HCT116 (cell line): ENCODE measurements at regions not wholly inside any gene's neighbourhood (a gene's known extent, or its start where the extent isn't known, plus 50 kb on each side); places are given as distances from the start of the nearest gene placed in this dataset.

ENCODE experiments used
- ATAC-seq: fragments of 200-7000 bp; cut with Tn5 transposase; 2 replicates; pipeline ENCODE4 v1.9.1; 2020; ENCODE audit warnings: mild to moderate bottlenecking, moderate library complexity
- BruUV-seq: library from RNA; stranded (reverse); fragments of 400-500 nt; replicated peaks from 2 replicates; lab custom pipeline; 2021; lab: Mats Ljungman, UMichigan
- CTCF ChIA-PET: fragments of 300-600 bp; sonication (Branson Sonifier 250); formaldehyde crosslinking; loops from one replicate; lab custom pipeline; 2021; ENCODE audit warnings: antibody characterized with exemption; lab: Charles Lee
- POLR2A ChIA-PET: fragments of 300-600, 350-600 bp; sonication (Branson Sonifier 250); formaldehyde crosslinking; loops from one replicate; lab custom pipeline; 2021; ENCODE audit warnings: antibody characterized with exemption; lab: Charles Lee
- RAD21 ChIA-PET, 2 experiments: fragments of 300-600 bp; sonication (Branson Sonifier 250); formaldehyde crosslinking; loops; one replicate each; lab custom pipeline; 2023; ENCODE audit warnings: low total read pairs in 2 of 2; ENCODE audit not compliant: uncharacterized antibody in 2 of 2, unreplicated experiment in 2 of 2, low non-redundant PET in 1 of 2; lab: Charles Lee
- DNase-seq: peaks from one replicate; pipeline ENCODE4 v3.0.0-alpha.2; 2010; ENCODE audit warnings: low read depth, low spot score
- H2AFZ ChIP-seq: fragments of 200-600 bp; shearing (Covaris generic), sonication (generic); 2 replicates; pipeline ENCODE4 v1.6.1; 2017; ENCODE audit warnings: low read depth, mixed run types, mixed read lengths, antibody characterized with exemption, low read length; ENCODE audit not compliant: poor library complexity, severe bottlenecking
- H3K27ac ChIP-seq: 2 replicates; pipeline ENCODE4 v1.5.1; 2012; ENCODE audit warnings: low read depth, low read length
- H3K27me3 ChIP-seq: fragments of 200-600 bp; sonication (generic); 2 replicates; pipeline ENCODE4 v1.6.1; 2016; ENCODE audit warnings: mixed run types, low read length, mixed read lengths; ENCODE audit not compliant: insufficient read depth
- H3K36me3 ChIP-seq, 2 experiments: fragments of 200-500 bp in 1 of 2; fragments of 200-600 bp in 1 of 2; sonication (Bioruptor generic) in 1 of 2; sonication (generic) in 1 of 2; 2 replicates each; pipeline versions ENCODE4 v1.5.1 to v1.6.1; 2014 to 2016; ENCODE audit warnings: low read length in 2 of 2, inconsistent platforms in 1 of 2, mixed read lengths in 1 of 2, mixed run types in 1 of 2; ENCODE audit not compliant: insufficient read depth in 2 of 2, control insufficient read depth in 1 of 2
- H3K4me1 ChIP-seq, 2 experiments: fragments of 200-600 bp in 1 of 2; sonication (generic) in 1 of 2; 2 replicates each; pipeline versions ENCODE4 v1.5.1 to v1.6.1; 2012 to 2017; ENCODE audit warnings: low read length in 2 of 2, inconsistent platforms in 1 of 2, mild to moderate bottlenecking in 1 of 2, mixed read lengths in 1 of 2, mixed run types in 1 of 2, moderate library complexity in 1 of 2; ENCODE audit not compliant: insufficient read depth in 2 of 2, control insufficient read depth in 1 of 2
- H3K4me2 ChIP-seq: fragments of 200-600 bp; sonication (generic); 2 replicates; pipeline ENCODE4 v1.6.1; 2017; ENCODE audit warnings: mixed run types, low read length, mixed read lengths
- H3K4me3 ChIP-seq, 2 experiments: fragments of 200-600 bp in 1 of 2; sonication (generic) in 1 of 2; replicated peaks in 1 of 2; 2 replicates each; pipeline ENCODE4 v1.5.1; 2011 to 2016; ENCODE audit warnings: low read length in 2 of 2, control low read depth in 1 of 2, low read depth in 1 of 2, mild to moderate bottlenecking in 1 of 2, mixed read lengths in 1 of 2, mixed run types in 1 of 2
- H3K79me2 ChIP-seq: fragments of 200-600 bp; sonication (generic); 2 replicates; pipeline ENCODE4 v1.6.1; 2017; ENCODE audit warnings: mild to moderate bottlenecking, mixed run types, low read length, moderate library complexity, mixed read lengths; ENCODE audit not compliant: insufficient read depth
- H3K9ac ChIP-seq: fragments of 200-600 bp; sonication (generic); 2 replicates; pipeline ENCODE4 v1.6.1; 2016; ENCODE audit warnings: low read length, mixed read lengths
- H3K9me2 ChIP-seq: fragments of 200-600 bp; sonication (generic), shearing (Covaris generic); 2 replicates; pipeline ENCODE4 v1.6.1; 2017; ENCODE audit warnings: mixed run types, mild to moderate bottlenecking, moderate library complexity; ENCODE audit not compliant: insufficient read depth
- H3K9me3 ChIP-seq, 2 experiments: fragments of 200-500 bp in 1 of 2; fragments of 200-600 bp in 1 of 2; sonication (Bioruptor generic) in 1 of 2; sonication (generic) in 1 of 2; 2 replicates each; pipeline ENCODE4 v1.6.1; 2014 to 2017; ENCODE audit warnings: low read length in 2 of 2, mixed read lengths in 2 of 2, inconsistent platforms in 1 of 2, low read depth in 1 of 2, mild to moderate bottlenecking in 1 of 2, mixed run types in 1 of 2, moderate library complexity in 1 of 2; ENCODE audit not compliant: control insufficient read depth in 1 of 2, insufficient read depth in 1 of 2
- H4K20me1 ChIP-seq: fragments of 200-600 bp; sonication (generic), shearing (Covaris generic); 2 replicates; pipeline ENCODE4 v1.6.1; 2017; ENCODE audit warnings: mixed run types, mild to moderate bottlenecking, moderate library complexity; ENCODE audit not compliant: insufficient read depth
- CBX3 ChIP-seq: IDR thresholded peaks from 2 replicates; pipeline ENCODE4 v1.6.1; 2012; ENCODE audit warnings: low read depth
- CEBPB ChIP-seq: IDR thresholded peaks from 2 replicates; pipeline ENCODE4 v1.6.1; 2012; ENCODE audit warnings: low read depth
- CTCF ChIP-seq, 3 experiments: fragments of 200-600 bp in 1 of 3; sonication (generic) in 1 of 3; IDR thresholded peaks in 2 of 3; conservative IDR thresholded peaks in 1 of 3; 2 replicates each; pipeline ENCODE4 v1.5.1; 2012 to 2017; ENCODE audit warnings: low read depth in 2 of 3, low read length in 2 of 3, antibody characterized with exemption in 1 of 3, borderline replicate concordance in 1 of 3, control low read depth in 1 of 3, mild to moderate bottlenecking in 1 of 3, mixed read lengths in 1 of 3, mixed run types in 1 of 3, moderate library complexity in 1 of 3; ENCODE audit not compliant: insufficient read depth in 1 of 3
- EGR1 ChIP-seq: IDR thresholded peaks from 2 replicates; pipeline ENCODE4 v1.6.1; 2012; ENCODE audit warnings: low read depth
- ELF1 ChIP-seq: IDR thresholded peaks from 2 replicates; pipeline ENCODE4 v1.6.1; 2012; ENCODE audit warnings: low read depth, borderline replicate concordance
- EZH2phosphoT487 ChIP-seq: fragments of 200-600 bp; IDR thresholded peaks from 2 replicates; pipeline ENCODE4 v1.6.1; 2018; ENCODE audit warnings: antibody characterized with exemption, borderline replicate concordance
- FOSL1 ChIP-seq: IDR thresholded peaks from 2 replicates; pipeline ENCODE4 v1.6.1; 2012; ENCODE audit warnings: low read depth
- POLR2A ChIP-seq: IDR thresholded peaks from 2 replicates; pipeline ENCODE4 v1.7.0; 2011; ENCODE audit warnings: borderline replicate concordance; ENCODE audit not compliant: insufficient read depth, insufficient read length; ENCODE audit errors: extremely low read depth
- POLR2AphosphoS5 ChIP-seq: IDR thresholded peaks from 2 replicates; pipeline ENCODE4 v1.6.1; 2011; ENCODE audit warnings: mild to moderate bottlenecking, low read depth, low read length, moderate library complexity
- RAD21 ChIP-seq: IDR thresholded peaks from 2 replicates; pipeline ENCODE4 v1.6.1; 2012; ENCODE audit warnings: low read depth, mild to moderate bottlenecking
- SIN3A ChIP-seq: IDR thresholded peaks from 2 replicates; pipeline ENCODE4 v1.6.1; 2012; ENCODE audit warnings: low read depth
- SP1 ChIP-seq: IDR thresholded peaks from 2 replicates; pipeline ENCODE4 v1.6.1; 2012; ENCODE audit warnings: low read depth
- SRF ChIP-seq: IDR thresholded peaks from 2 replicates; pipeline ENCODE4 v1.6.1; 2012; ENCODE audit warnings: low read depth
- ZBTB33 ChIP-seq: IDR thresholded peaks from 2 replicates; pipeline ENCODE4 v1.6.1; 2011; ENCODE audit warnings: mild to moderate bottlenecking, low read length, moderate library complexity; ENCODE audit not compliant: insufficient replicate concordance; ENCODE audit errors: extremely low read depth
- ZFX ChIP-seq: fragments of 450-650 bp; IDR thresholded peaks from 2 replicates; pipeline ENCODE4 v1.6.1; 2017
- ZNF274 ChIP-seq: fragments of 200-500 bp; sonication (Bioruptor generic); IDR thresholded peaks from 2 replicates; pipeline ENCODE4 v1.6.1; 2014; ENCODE audit warnings: mild to moderate bottlenecking, low read depth, low read length, inconsistent platforms
- intact Hi-C: fragments of 100-400 bp; cut with micrococcal nuclease; formaldehyde crosslinking; loops from 2 replicates; pipeline ENCODE4 v1.10.0; 2022

GRCh38 chr1:197845886-197846285 is 56.5 kb upstream of the C1orf53 start:
- no peak for TF ChIP-seq POLR2A
- TF ChIP-seq ZFX = no peak
- no peak for TF ChIP-seq EZH2phosphoT487
- no peak for TF ChIP-seq ZBTB33
- TF ChIP-seq SIN3A = no peak
- TF ChIP-seq CBX3 = no peak
- TF ChIP-seq ZNF274 = no peak
- TF ChIP-seq RAD21 = no peak
- no peak for TF ChIP-seq SP1
- no TSS peak for BruUV-seq
- intact Hi-C loops = no loop called here
- CTCF ChIA-PET = no interaction called here
- Histone ChIP-seq H3K9me3 (no peaks in the 10 kb centered on the region), H3K27ac (no peak overlapping the region), H3K4me2 (no peak overlapping the region), H3K4me3 (no peak overlapping the region), H3K9me2 (no peaks in the 10 kb centered on the region), H3K9ac (no peak overlapping the region), H3K27me3 (no peaks in the 10 kb centered on the region), H2AFZ (no peak overlapping the region), H4K20me1 (no peaks in the 10 kb centered on the region), H3K36me3 (no peaks in the 10 kb centered on the region), H3K79me2 (no peaks in the 10 kb centered on the region), H3K4me1 (no peaks in the 10 kb centered on the region)
- POLR2A ChIA-PET = no interaction called here
- DNase-seq (no peak), ATAC-seq (no peak)
- RAD21 ChIA-PET = no interaction called here

GRCh38 chr1:197844651-197845050 is 57.8 kb upstream of the C1orf53 start:
- ATAC-seq (no peak), DNase-seq (no peak)
- POLR2A ChIA-PET = no interaction called here
- CTCF ChIA-PET = no interaction called here
- no peak overlapping the region for H3K9ac ChIP-seq
- H2AFZ ChIP-seq = no peak overlapping the region
- H3K4me2 ChIP-seq = no peak overlapping the region
- no peaks in the 10 kb centered on the region for H4K20me1 ChIP-seq
- RAD21 ChIA-PET = no interaction called here
- H3K4me1 ChIP-seq = no peaks in the 10 kb centered on the region
- no TSS peak for BruUV-seq
- intact Hi-C loops = no loop called here
- no peaks in the 10 kb centered on the region for H3K9me2 ChIP-seq
- H3K36me3 ChIP-seq = no peaks in the 10 kb centered on the region
- no peaks in the 10 kb centered on the region for H3K27me3 ChIP-seq
- no peaks in the 10 kb centered on the region for H3K9me3 ChIP-seq
- H3K27ac ChIP-seq = no peak overlapping the region
- H3K4me3 ChIP-seq = no peak overlapping the region
- no peaks in the 10 kb centered on the region for H3K79me2 ChIP-seq
- TF ChIP-seq EGR1 (no peak), POLR2A (no peak), CTCF (IDR thresholded peaks at IDR 0.05 in 2 of 3, conservative IDR thresholded peaks at IDR 0.05 in 1 of 3; ENCODE audit: borderline replicate concordance in 1 of 3, insufficient read depth in 1 of 3, low read depth in 2 of 3, low read length in 2 of 3) (no peak), ELF1 (no peak), RAD21 (no peak), EZH2phosphoT487 (no peak), CBX3 (no peak), CEBPB (no peak), FOSL1 (no peak), SRF (no peak), ZBTB33 (no peak), POLR2AphosphoS5 (no peak)
